LHCN-M2 (cell line): ENCODE measurements at regions not wholly inside any gene's neighbourhood (a gene's known extent, or its start where the extent isn't known, plus 50 kb on each side); places are given as distances from the start of the nearest gene placed in this dataset.
"Not testable (repeated sequence)": the region's sequence is repeated elsewhere in the genome, so short reads cannot be mapped to it uniquely, and the experiment has no call there.

Source experiments
- DNase-seq: peaks from one replicate; pipeline ENCODE4 v3.0.0-alpha.2; 2012; ENCODE audit warnings: low read depth

DNA sequence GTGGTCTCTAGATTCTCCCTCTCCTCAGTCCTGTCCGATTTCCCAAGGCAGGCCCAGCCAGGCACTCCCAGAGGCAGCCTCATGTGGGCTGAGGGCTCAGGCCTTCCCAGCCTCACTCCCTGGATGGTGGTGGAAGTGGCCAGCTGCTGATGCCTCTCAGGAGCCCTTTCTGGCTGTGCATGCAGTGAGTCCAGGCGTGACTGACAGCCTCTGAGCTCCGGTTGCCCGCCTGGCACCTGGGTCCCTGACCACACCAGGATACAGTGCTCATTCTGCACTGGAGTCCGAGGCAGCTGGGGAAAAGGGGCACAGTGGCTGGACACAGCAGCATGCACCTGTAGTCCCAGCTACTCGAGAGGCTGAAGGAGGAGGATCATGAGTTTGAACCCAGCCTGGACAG is 132.6 kb downstream of the CUL2 start:
- no peak for DNase-seq

DNA sequence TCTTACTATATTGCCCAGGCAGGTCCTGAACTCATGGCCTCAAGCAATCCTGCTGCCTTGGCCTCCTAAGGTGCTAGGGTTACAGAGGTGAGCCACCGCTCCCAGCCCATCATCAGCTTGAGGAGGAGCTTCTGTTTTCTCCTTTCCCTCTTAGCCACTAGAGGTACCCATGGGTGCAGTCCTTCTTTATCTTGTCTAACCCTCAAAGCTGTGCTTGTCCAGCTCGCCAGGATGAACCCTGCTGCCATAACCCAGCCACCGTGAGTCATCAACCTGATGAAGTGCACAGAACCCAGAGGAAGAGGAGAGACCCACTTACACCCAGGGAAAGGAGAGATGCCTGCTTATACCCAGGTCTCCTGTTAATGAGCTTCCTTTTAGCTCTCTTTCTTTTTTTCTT is 133.4 kb downstream of the CUL2 start:
- no peak for DNase-seq

DNA sequence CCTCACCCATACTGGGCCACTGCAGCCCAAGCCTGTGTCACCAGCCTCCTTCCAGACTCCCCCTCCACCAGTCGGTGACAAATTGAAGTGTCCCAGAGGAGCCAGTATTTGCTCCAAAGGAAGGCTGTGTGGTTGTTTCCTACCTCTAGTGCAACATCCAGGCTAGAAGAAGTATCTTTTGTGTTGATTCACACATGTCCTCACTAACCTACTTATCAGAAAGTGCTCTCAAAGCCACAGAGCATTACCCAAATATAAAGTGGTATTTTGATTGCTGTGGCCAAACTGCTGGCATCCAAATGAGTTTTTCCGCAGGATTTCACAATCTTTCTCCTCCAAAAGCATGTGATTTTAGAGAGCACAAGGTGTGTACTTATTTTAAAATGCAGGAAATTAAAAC is 134.8 kb downstream of the CUL2 start:
- no peak for DNase-seq

DNA sequence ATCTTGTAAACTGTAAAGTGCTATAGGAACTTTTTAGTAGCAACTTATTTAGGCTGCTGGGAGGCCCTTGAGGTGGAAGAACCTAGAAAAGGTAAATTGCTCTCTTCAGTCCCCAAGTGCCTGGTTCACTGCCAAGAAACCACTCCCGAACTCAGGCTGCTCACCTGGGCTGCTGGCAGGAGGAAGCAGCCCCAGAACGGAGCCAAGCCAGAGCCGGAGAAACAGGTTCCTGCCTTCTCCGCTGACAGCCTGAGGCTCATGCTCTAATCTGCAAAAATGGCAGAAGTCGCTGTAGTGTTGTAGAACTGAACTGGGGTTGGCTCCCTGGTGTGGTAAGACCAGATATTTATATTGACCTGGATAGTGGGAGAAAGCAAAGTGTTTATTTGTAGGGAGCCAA is 136.0 kb downstream of the CUL2 start:
- no peak for DNase-seq

DNA sequence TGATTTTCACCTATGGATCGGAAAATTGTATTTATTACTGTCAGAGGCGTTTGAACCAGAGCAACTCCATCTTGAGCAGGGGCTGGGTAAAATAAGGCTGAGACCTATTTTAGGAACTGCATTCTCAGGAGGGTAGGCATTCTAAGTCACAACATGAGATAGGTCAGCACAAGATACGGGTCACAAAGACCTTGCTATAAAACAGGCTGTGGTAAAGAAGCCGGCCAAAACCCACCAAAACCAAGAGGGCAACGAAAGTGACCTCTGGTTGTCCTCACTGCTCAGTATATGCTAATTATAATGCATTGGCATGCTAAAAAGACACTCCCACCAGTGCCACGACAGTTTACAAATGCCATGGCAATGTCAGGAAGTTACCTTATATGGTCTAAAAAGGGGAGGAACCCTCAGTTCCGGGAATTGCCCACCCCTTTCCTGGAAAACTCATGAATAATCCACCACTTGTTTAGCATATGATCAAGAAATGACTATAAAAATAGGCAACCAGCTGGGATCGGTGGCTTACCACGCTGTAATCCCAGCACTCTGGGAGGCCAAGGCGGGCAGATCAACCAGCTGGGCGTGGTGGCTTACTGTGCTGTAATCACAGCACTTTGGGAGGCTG is 136.3 kb upstream of the PARD3 start:
- peak; percentile 70 for DNase-seq

DNA sequence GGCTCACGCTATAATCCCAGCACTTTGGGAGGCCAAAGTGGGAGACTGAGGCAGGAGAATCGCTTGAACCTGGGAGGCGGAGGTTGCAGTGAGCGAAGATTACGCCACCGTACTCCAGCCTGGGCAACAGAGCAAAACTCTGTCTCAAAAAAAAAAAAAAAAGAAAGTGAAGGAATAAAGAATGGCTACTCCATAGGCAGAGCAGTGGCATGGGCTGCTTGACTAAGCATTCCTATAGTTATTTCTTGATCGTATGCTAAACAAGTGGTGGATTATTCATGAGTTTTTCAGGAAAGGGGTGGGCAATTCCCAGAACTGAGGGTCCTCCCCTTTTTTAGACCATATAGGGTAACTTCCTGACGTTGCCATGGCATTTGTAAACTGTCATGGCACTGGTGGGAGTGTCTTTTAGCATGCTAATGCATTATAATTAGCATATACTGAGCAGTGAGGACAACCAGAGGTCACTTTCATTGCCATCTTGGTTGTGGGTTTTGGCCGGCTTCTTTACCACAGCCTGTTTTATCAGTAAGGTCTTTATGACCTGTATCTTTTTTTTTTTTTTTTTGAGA is 130.9 kb upstream of the PARD3 start:
- not testable (repeated sequence) for DNase-seq

DNA sequence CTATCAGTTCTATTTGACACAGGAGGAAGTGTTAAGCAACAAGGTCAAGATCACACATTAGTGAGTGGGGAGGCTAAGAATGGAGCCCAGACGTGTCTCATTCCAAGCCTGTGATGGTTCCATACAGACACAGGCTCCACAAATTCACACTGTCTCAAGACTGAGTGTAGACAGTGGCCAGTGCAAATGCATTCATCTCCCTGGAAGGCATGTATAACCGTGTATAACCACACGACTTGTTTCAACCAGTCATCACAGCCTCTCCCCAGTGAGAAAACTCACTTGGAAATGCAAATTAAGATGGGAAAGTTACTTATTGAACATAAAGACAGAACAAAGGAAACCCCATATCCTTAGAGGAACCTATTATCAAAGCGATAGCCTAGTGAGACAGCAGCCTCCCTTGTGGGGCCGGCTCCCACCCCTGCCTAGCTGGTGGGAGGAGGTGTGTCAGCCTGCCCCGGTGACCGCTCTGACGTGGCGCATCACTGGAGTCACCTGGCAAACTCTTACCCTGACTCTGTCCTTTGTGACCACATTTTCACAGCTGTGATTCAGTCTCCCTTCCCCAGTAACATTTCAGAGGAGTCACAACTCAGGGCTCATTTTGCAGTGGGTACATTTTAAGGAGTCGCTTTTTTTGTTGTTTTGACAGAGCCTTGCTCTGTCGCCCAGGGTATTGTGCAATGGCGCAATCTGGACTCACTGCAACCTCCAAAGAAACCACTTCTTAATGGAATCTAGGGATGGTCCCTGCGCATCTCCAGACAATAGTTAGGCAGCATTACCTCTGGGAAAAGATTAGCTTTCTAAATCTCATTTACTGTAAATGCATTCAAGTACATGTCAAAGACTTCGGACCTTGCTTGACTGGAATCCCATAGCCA is 126.6 kb upstream of the PARD3 start:
- DNase-seq, result no peak

DNA sequence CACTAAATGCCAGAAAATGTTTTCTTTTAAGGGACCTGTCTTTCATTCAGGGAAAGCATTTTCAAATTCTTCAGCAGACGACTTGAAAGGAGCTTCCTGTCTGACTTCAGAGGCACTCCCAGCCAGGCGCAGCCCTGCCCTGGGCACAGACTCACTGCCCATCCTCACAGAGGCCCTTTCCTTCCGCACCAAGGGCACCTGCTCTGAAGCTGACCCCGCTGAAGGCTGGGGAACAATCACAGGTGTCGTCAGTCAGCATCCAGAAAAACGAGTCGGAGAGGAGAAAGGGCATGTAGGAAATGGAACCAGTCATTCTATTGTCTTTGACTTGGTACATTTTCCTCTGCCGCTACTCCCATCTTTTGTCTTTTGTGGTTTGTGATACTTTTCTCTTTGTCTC is 125.3 kb upstream of the PARD3 start:
- no peak for DNase-seq

DNA sequence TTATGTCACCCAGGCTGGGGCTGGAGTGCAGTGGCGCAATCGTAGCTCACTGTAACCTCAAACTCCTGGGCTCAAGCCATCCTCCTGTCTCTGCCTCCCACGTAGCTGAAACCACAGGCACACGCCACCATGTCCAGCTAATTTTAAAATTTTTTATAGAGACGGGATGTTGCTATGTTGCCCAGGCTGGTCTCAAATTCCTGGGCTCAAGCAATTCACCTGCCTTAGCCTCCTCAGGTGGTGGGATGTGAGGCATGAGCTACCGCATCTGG is 123.2 kb upstream of the PARD3 start:
- no peak for DNase-seq

DNA sequence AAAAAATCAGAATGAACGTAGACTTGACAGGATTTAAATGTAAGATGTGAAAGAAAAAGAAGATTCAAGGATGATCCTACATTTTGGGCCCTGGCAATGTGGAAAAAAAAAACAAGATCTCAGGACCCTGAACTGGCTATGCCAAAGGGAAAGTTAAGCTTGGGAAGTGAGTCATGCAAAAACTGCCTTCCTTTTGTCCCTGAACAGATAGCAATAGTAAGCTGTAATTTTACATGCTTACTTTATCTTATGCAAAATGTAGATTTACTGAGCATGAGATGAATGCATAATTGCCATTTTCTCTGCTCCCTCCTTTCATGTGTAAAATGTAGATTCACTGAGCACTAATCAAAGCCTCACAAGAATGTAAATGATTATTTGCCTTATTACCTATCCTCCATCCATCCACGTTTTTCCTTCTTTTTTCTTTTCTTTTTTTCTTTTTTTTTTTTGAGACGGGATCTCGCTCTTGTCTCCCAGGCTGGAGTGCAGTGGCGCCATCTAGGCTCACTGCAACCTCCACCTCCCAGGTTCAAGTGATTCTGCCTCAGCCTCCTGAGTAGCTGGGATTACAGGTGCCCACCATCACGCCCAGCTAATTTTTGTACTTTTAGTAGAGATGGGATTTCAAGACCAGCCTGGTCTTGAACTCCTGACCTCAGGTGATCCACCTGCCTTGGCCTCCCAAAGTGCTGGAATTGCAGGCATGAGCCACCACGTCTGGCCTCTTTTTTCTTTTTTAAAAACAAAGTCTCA is 122.7 kb upstream of the PARD3 start:
- not testable (repeated sequence) for DNase-seq

DNA sequence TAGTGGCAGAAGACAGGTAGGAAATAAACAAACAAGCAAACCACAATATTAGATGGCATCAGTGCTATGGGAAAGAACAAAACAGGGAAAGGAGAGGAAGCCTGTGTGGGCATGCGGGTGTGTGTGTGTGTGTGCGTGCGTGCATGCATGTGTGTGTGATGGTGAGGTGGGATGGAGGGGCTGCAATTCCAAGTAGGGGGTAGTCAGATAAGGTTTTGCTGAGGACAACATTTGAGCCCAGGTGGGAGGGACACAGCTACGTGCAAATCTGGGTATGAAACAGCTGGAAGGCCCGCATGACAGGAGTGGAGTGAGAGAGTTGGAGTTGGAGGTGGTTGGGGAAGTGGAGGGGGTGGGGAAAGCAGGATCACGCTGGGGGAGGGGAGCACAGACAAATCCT is 121.0 kb upstream of the PARD3 start:
- no peak for DNase-seq

DNA sequence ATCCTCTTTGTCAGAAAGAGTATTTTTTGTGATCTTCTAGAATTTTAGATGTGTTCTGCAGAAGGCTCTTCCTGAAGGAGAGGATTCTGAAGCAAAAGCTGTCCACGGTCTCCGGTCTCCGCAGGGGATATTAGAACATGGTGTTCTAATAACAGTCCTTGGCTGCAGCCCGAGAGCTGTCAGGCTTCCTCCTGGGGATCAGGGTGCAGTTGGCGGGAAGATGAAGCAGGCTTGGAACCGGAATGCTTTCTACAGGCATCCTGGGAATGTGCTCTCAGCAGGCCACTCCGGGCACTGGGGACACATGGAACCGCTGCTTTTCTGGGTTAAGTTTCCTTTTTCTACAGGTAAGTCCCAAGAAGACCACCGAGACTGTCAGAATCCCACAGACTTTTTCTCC is 118.6 kb upstream of the PARD3 start:
- no peak for DNase-seq

DNA sequence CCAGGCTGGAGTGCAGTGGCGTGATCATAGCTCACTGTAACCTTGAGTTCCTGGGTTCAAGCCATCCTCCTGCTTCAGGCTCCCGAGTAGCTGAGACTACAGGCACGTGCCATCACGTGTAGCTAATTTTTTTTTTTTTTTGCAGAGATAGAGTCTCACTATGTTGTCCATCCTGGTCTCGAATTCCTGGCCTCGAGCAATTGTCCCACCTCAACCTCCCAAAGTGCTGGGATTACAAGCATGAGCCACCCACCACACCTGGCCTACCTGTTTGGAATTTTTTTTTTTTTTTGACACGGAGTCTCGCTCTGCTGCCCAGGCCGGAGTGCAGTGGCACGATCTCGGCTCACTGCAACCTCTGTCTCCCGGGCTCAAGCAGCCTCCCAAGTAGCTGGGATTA is 117.1 kb upstream of the PARD3 start:
- DNase-seq, result no peak

DNA sequence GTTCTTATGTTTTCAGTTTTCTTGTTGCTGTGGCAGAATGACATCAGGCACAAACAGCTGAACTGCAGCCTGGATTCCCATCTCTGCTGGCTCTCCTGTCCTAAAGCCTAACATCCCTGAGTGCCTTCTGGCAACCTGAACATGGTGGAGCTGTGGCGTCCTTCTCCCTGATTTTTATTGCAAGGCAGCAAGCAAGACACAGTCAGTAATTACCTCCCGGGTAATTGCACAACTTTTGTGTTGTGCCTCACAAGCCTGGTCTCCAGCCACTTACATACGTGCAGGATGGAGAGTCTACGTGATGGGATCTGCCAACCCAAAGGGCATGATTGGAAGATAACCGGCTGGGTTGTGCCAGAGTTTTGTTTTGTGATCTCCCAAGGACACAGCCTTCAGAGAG is 116.1 kb upstream of the PARD3 start:
- no peak for DNase-seq

DNA sequence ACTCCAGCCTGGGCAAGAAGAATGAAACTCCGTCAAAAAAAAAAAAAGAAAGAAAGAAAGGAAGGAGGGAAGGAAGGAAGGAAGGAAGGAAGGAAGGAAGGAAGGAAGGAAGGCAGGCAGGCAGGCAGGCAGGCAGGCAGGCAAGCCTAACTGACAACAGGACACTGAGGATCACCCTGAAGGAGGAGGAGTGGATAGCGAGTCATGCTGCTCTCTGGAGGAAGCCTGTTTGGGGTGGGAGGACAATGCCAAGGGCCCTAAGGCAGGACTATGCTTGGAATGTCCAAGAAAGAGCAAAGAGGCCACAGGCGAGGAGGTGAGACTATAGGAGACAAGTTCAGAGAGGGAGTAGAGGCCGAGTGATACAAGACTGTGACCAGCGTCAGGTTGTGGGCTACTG is 107.0 kb upstream of the PARD3 start:
- no peak for DNase-seq

DNA sequence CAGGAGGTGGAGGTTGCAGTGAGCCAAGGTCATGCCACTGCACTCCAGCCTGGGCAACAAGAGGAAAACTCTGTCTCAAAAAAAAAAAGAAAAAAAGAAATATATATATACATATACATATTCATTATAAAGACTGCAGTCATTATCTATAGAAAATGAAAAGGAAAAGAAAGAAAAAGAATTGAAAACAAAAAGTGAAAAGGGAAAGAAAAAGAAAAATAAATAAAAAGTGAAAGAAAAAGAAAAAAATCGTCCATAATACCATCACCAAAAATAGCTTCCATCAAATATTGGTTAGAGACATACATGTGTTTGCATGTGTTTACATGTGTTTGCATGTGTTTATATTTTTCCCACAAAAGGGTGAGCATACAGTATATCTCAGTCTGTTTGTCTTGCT is 105.5 kb upstream of the PARD3 start:
- DNase-seq, result no peak

DNA sequence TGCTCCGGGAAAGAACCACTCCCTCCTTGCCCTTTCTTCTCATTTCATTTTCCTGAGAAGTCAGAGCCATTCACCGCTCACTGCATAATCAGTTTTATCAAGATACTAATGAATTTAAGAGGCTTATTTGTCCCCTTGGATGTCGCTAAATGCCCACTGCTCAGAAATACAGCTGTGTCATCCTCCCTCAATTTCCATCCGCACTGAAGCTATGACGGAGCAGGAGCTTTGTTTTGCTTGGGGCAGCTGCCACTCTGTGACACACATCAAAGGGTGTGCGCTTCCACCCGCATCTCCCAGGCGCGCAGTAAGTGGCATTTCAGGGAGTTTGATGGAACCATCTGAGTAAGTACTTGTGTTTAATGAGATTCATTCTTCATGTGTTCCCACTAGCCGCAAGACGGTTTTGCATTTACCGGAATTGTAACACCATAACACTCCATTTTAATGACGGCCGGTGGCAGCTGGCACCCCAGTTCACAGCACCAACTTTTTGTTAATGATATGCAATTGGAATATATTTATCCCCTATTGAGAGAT is 103.8 kb upstream of the PARD3 start:
- peak; percentile 63 for DNase-seq

DNA sequence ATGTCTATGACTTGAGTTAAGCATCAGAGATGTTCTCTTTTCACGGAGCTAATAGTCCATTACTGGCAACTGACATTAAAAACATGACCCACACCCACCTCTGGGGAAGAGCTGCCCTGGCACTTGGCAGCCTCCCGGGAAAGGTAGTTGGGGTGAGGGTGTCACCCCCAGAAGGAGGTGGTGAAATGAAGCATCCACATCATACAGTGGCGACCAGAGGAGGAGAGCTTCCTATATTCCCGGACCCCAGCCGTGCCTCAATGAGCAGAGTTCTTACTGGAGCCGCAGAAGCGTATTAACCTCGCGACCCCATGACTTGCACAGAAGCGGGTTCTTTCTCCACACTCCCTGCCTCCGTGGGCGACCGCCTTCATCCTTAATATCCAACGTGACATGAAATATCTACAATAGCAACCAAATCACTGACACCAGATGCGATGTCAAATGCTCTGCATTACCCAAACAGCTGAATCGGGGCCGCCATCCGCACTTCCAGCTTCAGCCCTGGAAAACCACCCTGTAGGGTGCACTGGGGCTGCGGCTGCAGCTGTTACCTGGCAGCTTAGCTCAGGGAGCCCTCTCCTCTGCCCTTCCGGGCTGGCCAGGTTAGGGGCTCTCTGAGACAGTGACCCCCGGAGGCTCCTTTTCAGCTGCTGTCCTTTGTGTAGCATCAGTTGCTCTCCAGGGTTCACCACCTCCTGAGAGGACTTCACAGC is 103.1 kb upstream of the PARD3 start:
- peak; percentile 35 for DNase-seq

DNA sequence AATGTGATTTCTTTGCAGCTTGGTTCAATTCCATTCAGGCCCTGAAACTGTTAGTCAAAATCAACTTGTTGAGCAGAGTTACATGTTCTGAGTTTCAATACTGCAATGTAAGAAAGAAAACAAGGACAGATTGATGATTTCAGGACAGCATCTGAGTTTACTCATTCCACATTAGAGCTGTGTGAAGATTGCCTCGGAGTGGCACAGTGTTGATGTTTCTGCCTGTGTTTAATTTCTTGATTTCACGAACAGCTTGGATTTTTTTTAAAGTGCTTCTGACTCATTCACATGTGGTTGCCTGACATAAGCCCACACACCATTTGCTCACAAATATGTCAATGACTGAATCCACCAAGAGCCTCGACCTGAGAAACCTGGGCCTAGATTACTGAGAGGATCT is 101.2 kb upstream of the PARD3 start:
- DNase-seq, result peak; percentile 86

DNA sequence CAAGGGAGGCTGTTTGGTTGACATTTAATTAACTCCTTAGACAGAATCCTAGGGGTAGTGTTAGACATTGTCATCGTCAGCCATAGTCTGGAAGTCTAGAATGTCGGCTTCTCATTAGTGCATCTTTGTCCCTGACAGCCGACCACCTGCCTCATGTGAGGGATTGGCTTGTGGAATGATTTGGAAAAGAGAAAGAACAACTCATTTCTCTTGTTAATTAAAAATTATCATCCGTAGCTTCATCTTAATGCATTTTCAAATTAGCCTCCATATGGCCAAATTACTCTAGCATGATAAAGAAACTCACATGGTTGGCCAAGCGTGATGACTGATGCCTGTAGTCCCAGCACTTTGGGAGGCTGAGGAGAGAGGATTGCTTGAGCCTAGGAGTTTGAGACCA is 97.7 kb upstream of the PARD3 start:
- DNase-seq, result no peak

DNA sequence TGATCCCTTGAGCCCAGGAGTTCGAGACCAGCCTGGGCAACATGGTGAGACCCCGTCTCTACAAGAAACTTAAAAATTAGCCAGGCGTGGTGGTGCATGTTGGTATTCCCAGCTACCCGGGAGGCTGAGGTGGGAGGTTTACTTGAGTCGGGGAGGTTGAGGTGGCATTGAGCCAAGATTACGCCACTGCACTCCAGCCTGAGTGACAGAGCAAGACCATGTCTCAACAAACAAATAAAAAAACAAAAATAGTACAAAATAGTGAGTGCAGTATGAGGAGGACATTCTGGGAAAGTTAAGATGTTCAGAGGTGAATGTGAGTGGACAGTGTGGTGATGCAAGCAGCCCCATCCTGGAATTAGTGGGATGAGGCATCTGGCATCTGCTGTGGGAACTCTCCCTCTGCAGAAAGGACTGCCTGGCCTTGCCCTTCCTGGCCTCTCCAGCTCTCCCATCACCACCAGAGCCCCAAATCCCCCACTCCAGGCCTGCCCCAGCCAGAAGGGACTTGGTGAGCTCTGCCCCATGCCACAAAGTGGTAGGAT is 96.6 kb upstream of the PARD3 start:
- DNase-seq, result peak; percentile 15
